ENCODE measurements at regions not wholly inside any gene's neighbourhood (a gene's known extent, or its start where the extent isn't known, plus 50 kb on each side); places are given as distances from the start of the nearest gene placed in this dataset.
"Not testable (repeated sequence)": the region's sequence is repeated elsewhere in the genome, so short reads cannot be mapped to it uniquely, and the experiment has no call there.

DNA sequence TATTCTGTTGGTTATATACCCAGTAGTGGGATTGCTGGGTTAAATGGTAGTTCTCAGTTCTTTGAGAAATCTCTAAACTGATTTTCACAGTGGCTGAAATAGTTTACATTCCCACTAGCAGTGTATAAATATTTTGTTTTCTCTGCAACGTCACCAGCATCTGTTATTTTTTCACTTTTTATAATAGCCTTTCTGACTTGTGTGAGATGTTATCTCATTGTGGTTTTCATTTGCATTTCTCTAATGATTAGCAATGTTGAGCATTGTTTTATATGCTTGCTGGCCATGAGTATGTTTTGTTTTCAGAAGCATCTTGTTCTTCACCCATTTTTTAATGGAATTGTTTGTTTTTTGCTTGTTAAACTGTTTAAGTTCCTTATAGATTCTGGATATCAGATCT is 612.7 kb upstream of the SGO1 start:
- no peak for DNase-seq
- in situ Hi-C loops (cut with MboI; ENCODE audit: low pct_unique_long_range_greater_than_20kb, low sequenced_read_pairs) = no loop called here

DNA sequence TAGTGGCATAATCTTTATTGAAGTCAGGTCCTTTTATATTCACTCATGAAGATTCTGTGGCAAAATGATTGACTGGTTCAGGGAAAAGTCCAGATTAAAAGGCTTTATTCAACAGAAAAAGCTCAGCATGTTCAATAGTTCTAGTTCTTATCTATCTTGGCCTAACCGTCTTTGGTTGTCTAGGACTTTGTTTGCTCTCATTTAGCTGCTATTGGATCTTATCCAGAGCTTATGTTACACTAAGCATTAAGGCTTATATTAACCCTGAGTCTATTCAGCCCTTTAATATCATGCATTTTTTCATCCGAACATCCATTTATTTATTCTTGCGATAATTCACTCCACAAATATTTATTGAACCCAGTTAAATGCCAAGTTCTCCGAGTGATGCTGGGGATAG is 601.0 kb upstream of the SGO1 start:
- DNase-seq = no peak
- in situ Hi-C loops (cut with MboI; ENCODE audit: low pct_unique_long_range_greater_than_20kb, low sequenced_read_pairs) = no loop called here

DNA sequence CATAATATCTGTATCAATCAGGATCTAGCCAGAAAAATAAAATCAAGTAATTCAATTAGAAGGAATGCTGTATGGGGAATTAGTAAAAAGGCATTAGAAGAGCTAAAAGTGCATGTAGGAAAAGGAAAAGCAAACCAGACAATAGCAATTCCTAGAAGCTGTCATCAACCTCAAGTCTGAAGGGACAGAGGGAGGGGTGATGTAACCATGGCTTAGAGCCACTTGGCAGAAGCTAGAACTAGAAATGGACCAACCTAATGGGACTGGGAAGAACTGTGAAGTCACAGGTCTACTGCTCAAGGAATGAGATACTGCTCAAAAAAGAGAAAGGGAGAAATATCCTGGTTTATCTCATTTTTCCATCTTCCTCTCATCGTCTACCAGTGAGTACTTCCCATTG is 590.7 kb upstream of the SGO1 start:
- no peak for DNase-seq
- in situ Hi-C loops (cut with MboI; ENCODE audit: low pct_unique_long_range_greater_than_20kb, low sequenced_read_pairs) = no loop called here

DNA sequence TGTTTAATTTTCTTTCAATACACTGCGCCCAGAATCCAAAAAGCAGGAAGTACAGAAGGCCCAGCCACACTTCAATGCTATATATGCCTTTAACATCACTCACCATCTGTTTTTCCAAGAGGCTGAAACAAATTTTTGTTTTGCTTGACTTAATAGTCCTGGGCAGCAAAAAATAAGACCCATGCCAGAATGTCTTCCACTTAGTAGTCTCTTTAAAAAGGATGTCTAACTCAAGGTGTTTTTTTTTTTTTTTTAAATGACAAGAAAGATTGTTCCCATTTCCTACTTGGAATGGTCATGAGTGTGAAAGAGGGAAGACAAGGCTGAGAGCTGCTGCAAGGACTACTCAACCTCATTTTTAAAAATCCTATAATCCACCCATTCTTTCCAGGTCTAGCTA is 590.3 kb upstream of the SGO1 start:
- DNase-seq = no peak
- in situ Hi-C loops (cut with MboI; ENCODE audit: low pct_unique_long_range_greater_than_20kb, low sequenced_read_pairs) = no loop called here

DNA sequence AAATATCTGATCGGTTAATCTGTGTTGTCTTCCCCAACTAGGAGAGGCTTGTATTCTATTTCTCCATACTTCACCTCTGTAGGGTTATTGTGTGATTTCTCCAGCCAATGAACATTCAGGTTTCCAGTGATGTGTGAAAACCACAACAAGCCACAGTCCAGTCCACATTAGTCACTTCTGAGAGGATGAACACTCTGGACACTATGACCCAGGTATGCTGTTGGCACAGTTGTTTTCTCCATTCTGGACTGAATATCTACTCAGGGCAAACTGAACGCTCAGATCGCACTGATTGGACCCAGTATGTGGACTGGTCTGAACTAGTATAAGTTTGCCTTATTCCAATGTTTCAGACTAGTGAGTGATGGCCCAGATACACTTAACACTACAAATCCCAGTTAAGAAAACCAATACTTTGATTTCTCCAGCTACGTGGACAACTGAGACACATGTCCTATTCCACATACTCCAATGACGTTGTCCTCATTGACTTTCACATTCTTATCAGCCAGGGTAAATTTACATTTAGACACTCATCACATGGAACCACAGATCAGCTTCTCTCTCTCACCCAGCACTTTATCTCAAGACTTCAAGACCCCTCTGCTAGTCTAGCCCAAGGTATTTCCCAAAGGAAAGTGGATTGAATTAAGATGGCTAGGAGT is 587.4 kb upstream of the SGO1 start:
- in situ Hi-C loops (cut with MboI; ENCODE audit: low pct_unique_long_range_greater_than_20kb, low sequenced_read_pairs) = no loop called here

DNA sequence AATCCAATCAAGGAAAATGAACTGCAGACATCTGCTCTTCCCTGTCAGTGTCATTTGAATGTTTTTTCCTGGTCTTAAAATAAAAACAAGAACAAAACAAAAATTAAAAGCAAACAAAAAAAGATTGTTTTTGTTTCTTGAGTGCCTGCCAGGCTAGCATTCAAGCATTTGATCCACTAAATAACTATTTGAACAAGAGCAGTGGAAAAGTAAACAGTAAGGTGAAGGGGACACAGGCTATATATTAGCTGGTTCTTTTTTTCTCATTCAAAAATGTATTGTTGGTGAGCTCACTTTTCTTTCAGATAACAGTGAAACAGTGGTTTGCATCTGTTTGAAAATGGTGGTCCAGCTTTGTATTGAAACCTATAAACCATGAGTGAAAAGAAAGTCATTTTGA is 586.9 kb upstream of the SGO1 start:
- in situ Hi-C loops (cut with MboI; ENCODE audit: low pct_unique_long_range_greater_than_20kb, low sequenced_read_pairs) = no loop called here
- DNase-seq = no peak

More for the DNA sequence above, 587.4 kb upstream of the SGO1 start:
- no peak for DNase-seq

DNA sequence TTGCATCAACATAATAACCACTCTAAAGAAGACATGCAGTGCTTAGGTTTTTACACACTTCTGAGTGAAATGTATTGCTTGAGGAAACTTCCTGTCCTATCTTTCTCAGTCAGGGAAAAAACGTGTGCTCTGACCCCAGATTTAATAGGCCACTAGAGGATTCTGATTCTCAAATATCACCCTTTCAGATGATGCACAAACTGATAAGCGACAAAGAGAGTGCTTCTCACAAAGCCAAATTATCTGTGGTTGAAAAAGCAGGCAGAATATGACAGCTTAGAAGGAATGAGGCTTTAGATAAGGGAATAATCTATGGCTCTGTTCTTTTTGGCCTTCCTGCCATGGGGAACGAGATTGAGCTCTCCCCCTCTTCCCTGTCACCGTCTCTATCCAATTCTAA is 583.4 kb upstream of the SGO1 start:
- DNase-seq = no peak
- in situ Hi-C loops (cut with MboI; ENCODE audit: low pct_unique_long_range_greater_than_20kb, low sequenced_read_pairs) = no loop called here

DNA sequence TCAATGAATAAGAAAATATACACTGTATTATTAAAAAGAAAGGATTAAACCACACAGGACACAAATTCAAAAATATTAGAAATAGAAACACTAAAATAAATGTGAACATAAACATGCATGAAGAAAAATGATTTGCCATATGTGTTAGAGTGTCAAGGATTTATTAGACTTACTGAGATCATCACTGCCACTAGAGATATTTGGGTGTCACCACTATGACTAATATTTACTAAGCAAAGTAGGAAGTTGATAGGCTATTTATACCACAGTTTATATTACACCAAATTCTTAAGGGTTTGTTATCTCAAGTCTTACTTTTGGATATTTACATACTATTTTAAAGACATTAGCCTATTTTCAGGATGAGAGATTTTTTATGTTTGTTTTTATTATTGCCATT is 575.0 kb upstream of the SGO1 start:
- in situ Hi-C loops (cut with MboI; ENCODE audit: low pct_unique_long_range_greater_than_20kb, low sequenced_read_pairs) = no loop called here
- DNase-seq = no peak

DNA sequence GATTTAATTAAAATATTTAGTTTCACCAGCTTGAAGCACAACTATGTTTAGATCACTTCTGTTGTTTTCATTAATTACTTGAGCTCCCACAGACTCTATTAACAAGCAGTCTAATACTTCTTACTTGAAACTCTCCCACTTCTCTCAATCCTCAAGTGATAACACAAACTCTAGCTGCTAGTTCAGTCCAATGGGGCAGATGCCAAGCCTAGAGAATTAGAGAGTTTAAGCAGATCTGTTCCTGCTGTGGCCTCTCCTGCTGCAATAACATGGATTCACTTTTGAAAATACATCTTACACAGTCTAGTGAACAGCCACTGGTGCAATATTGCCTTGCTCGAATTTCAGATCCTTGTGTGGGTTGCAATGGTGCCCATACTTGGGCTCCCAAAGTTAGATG is 566.4 kb upstream of the SGO1 start:
- in situ Hi-C loops (cut with MboI; ENCODE audit: low pct_unique_long_range_greater_than_20kb, low sequenced_read_pairs) = no loop called here
- DNase-seq = no peak

DNA sequence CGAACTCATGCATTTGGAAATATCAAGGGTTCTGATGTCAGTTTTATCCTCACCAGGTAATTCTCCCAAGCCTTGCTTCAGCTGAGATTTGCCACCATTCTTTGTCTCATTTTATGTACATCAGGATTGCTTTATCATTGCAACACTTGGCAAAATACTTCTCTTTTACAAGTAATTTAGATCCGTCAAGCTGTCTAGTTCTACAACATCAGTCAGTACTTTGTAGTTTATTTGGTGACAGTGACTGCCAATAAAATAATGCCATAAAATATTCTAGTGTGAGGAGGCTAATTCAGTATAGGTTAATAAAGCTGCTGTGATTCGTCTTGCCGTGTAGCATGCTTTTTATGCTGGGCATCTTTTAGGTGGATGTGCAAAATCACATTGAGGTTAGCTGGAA is 565.3 kb upstream of the SGO1 start:
- in situ Hi-C loops (cut with MboI; ENCODE audit: low pct_unique_long_range_greater_than_20kb, low sequenced_read_pairs) = no loop called here
- DNase-seq = no peak

DNA sequence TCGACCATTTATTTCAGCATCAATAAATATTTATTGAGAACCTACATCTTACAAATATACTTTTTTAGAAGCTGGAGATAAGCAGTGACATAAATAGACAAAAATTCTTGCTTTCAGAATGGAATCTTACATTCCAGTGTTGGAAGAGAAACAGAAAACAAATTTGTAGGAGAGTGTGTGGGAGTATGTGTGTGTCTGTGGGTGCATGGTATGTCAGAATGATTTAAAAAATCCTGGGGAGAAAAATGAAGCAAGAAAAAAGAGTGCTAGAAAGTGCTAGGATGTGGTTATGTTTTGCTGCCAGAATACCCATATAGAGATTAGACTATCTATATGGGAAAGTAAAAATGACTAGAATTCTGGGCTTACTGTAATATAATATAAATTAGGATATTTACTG is 561.7 kb upstream of the SGO1 start:
- no peak for DNase-seq
- in situ Hi-C loops (cut with MboI; ENCODE audit: low pct_unique_long_range_greater_than_20kb, low sequenced_read_pairs) = no loop called here

DNA sequence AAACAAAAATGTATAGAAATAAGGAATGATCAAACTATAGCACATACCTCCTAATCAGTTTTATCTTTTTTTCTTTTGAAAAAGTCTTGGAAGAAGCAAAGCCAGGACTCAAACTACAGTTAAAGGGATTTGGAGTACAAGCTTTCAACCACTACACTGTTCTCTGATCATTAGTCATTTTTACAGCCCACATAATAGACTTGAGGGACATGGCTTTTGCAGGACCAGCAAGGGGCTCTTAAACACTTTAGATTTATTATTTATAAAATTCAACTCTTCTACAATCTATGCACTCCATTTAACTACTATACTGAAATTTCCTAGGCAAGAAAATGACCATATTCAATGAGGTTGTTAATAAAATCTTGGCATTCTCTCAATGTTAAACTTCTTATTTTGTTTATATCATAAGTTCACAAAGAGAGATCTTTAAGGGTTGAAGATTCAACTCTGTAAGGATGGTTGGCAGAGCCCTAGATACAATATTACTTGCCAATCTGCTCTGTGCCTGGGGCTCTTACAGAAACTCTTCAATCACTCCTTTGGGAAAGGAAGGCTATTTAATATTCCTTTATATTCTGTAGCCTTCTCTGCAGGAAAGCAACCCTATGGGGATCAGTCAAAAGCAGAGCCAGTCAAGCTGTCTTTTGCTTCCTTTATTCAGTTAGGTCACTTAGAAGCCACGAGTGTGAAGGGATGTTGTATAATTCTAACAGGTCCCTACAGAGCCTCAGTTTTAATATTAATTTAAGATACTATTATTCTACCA is 557.7 kb upstream of the SGO1 start:
- in situ Hi-C loops (cut with MboI; ENCODE audit: low pct_unique_long_range_greater_than_20kb, low sequenced_read_pairs) = no loop called here
- no peak for DNase-seq

DNA sequence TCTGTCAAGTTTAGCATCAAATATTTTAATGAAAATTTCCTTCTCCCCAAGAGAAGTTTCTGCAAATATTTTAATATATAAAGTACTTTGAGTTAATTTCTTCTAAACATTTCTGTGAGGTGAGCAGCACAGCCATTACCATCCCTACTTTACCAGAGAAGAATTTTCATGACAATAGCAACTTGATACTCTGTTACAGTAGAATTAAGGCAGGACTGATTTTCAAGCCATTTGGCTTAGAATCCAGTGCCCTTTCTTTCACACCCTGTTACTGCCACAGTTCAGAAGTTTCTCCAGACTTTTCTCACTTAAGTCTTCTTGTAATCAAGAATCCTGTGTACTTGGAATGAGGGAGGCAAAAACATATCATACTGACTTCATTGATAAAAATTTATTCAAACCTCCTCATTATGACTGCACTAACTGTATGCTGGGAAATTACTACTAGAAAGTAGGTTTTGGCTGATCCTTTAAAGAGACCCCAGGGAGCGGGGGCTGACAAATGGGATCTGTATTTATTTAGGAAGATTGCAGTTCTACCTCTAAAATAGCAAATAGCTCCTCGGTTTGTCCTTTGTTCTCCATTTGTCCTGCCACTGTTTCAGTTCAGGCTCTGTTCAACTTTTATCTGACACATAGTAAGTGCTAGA is 557.0 kb upstream of the SGO1 start:
- no peak for DNase-seq
- in situ Hi-C loops (cut with MboI; ENCODE audit: low pct_unique_long_range_greater_than_20kb, low sequenced_read_pairs) = no loop called here

DNA sequence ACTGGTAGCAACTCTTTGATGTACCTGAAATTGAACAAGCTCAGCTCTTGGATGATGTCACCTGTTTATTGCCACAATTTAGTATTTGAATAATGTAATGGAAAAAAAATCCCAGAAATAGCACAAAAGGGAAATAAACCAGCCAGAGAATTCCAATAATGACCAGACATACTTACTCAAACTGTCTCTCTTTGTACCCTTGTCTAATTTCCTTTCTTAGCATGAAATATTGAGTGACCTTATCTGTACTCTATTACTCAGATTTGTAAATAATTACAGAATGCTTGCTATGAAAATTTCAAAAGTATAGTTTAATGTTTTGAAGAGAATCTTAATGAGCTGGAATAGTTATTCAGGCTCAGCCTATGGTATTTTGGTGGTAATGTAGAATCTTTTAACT is 555.4 kb upstream of the SGO1 start:
- in situ Hi-C loops (cut with MboI; ENCODE audit: low pct_unique_long_range_greater_than_20kb, low sequenced_read_pairs) = no loop called here
- DNase-seq = no peak

DNA sequence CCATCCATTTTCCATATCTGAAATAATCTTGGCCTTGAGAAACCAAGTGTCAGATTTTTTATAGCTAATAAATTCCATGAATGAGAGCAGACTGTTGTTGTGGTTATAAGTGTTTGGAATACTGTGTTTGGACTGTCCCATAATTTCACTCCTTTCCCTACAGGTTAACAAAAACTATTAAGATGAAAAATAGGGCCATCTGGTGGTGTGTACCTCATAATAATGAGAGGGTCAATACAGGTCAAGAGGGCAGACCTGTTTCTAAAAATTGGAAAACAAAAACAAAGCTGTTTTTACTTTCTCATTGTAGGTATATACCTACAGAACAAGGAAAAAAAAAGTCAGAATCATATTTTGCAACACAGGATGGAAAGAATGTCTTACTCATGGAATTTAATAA is 553.8 kb upstream of the SGO1 start:
- in situ Hi-C loops (cut with MboI; ENCODE audit: low pct_unique_long_range_greater_than_20kb, low sequenced_read_pairs) = no loop called here
- DNase-seq = no peak

DNA sequence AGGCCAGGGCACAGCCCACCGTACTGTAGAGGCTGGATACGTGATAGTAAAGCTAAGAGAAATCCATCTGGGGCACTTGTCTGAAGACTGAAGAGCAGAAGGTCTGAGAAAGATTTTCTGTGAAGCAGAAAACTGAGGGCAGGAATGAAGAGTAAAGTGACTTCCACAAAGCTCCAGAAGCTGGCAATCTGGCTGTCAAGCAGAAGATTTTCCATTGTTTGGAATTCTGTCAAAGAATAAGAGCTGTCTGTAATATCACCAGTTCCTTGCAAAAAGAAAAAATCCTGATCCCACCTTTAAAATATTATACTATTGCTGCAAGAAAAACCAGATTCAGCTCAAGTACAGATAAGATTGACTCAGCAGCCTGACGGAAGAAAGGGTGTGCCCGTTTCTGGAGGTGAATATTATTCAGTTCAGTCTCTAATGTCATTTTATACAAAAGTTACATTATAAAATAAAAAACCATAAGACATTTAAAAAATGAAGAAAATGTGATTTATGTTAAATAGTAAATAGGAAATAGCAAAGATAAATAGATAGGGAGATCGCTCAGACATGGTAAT is 550.4 kb upstream of the SGO1 start:
- in situ Hi-C loops (cut with MboI; ENCODE audit: low pct_unique_long_range_greater_than_20kb, low sequenced_read_pairs) = no loop called here
- no peak for DNase-seq

DNA sequence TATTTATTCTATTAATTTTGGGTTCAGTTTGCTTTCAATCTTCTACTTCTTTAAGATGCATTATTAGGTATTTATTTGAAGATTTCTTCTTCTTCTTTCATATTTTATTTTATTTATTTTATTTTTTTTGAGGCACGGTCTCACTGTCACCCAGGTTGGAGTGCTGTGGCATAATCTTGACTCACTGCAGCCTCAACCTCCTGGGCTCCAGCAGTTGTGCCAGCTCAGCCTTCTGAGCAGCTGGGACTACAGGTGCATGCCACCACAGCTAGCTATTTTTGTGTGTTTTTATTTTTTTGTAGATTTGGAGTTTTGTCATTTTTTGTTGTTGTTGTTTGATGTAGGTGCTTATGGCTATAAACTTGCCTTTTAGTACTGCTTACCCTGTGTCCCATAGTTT is 543.2 kb upstream of the SGO1 start:
- in situ Hi-C loops (cut with MboI; ENCODE audit: low pct_unique_long_range_greater_than_20kb, low sequenced_read_pairs) = no loop called here
- no peak for DNase-seq

DNA sequence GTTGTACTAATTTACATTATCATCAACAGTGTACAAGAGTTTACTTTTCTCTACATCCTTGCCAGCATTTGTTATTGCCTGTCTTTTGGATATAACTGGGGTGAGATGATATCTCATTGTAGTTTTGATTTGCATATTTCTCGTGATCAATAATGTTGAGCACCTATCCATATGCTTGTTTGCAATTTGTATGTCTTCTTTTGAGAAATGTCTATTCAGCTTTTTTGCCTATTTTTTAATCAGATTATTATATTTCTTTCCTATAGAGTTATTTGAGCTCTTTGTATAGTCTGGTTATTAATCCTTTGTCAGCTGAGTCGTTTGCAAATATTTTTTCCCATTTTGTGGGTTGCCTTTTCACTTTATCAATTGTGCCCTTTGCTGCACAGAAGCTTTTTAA is 540.8 kb upstream of the SGO1 start:
- DNase-seq = no peak
- in situ Hi-C loops (cut with MboI; ENCODE audit: low pct_unique_long_range_greater_than_20kb, low sequenced_read_pairs) = no loop called here

DNA sequence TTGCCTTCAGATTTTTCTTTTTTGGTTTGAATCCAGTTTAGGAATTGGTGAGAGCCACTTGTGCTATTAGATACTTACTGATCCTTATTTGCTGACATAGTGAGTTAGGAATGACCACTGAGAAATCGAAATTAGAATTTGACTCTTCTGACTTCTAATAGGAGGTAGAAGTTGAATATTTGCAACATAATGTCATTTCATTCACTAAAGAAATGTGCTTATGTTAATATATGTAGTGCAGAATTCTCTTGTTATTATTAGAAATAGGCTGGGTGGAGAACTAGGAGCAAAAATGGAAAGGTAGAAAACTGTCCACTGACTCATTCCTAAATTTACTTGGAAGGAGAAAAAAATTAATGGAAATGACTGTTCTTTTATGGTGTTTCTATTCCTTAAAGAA is 538.2 kb upstream of the SGO1 start:
- DNase-seq = no peak
- in situ Hi-C loops (cut with MboI; ENCODE audit: low pct_unique_long_range_greater_than_20kb, low sequenced_read_pairs) = no loop called here

DNA sequence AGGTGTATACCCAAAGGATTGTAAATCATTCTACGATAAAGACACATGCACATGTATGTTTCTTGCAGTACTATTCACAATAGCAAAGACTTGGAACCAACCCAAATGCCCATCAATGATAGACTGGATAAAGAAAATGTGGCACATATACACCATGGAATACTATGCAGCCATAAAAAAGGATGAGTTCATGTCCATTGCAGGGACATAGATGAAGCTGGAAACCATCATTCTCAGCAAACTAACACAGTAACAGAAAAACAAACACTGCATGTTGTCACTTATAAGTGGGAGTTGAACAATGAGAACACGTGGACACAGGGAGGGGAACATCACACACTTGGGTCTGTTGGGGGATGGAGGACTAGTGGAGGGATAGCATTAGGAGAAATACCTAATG is 530.4 kb upstream of the SGO1 start:
- DNase-seq; in situ Hi-C loops (cut with MboI; ENCODE audit: low pct_unique_long_range_greater_than_20kb, low sequenced_read_pairs): not testable (repeated sequence)
